WTC11 (cell line): ENCODE measurements at regions not wholly inside any gene's neighbourhood (a gene's known extent, or its start where the extent isn't known, plus 50 kb on each side); places are given as distances from the start of the nearest gene placed in this dataset.
A peak's percentile ranks its signal among the peaks of the same experiment; 100 is the strongest.
"Not testable (repeated sequence)": the region's sequence is repeated elsewhere in the genome, so short reads cannot be mapped to it uniquely, and the experiment has no call there.

ENCODE experiments used
- ATAC-seq: fragments of 200-7000 bp; cut with Tn5 transposase; 2 replicates; pipeline ENCODE4 v1.10.0; 2021; ENCODE audit warnings: mild to moderate bottlenecking, moderate library complexity
- CTCF ChIA-PET: fragments of 300-600 bp; sonication (Branson Sonifier 250); formaldehyde crosslinking; loops from one replicate; lab custom pipeline; 2021; ENCODE audit warnings: antibody characterized with exemption; lab: Charles Lee
- POLR2A ChIA-PET: fragments of 350-600 bp; sonication (Branson Sonifier 250); formaldehyde crosslinking; loops from one replicate; lab custom pipeline; 2021; ENCODE audit warnings: antibody characterized with exemption; lab: Charles Lee
- DNase-seq: peaks from one replicate; pipeline ENCODE4 v3.0.0; 2021; ENCODE audit warnings: low spot score
- H3K27ac Mint-ChIP-seq: 2 replicates; pipeline ENCODE4 v1.8.0; 2021; ENCODE audit warnings: mixed read lengths
- H3K27me3 Mint-ChIP-seq: 2 replicates; pipeline ENCODE4 v1.8.0; 2021; ENCODE audit warnings: low read depth, mild to moderate bottlenecking, moderate library complexity, mixed read lengths
- H3K36me3 Mint-ChIP-seq: 2 replicates; pipeline ENCODE4 v1.8.0; 2021; ENCODE audit warnings: mixed read lengths
- H3K4me1 Mint-ChIP-seq: 2 replicates; pipeline ENCODE4 v1.8.0; 2022; ENCODE audit warnings: mixed read lengths
- H3K4me3 Mint-ChIP-seq: 2 replicates; pipeline ENCODE4 v1.8.0; 2021; ENCODE audit warnings: mild to moderate bottlenecking, moderate library complexity, mixed read lengths
- H3K9me3 Mint-ChIP-seq: 2 replicates; pipeline ENCODE4 v1.8.0; 2021; ENCODE audit warnings: mixed read lengths
- AR ChIP-seq: fragments of 250-450 bp; sonication (Bioruptor Pico); IDR thresholded peaks from 2 replicates; pipeline ENCODE4 v1.9.0; 2021; ENCODE audit warnings: mild to moderate bottlenecking
- ATF1 ChIP-seq: sonication (generic); formaldehyde crosslinking; IDR thresholded peaks from 2 replicates; pipeline ENCODE4 v1.8.1; 2023; ENCODE audit warnings: mild to moderate bottlenecking, moderate library complexity, missing genetic modification reagents
- CTCF ChIP-seq: fragments of 200-600 bp; IDR thresholded peaks from 2 replicates; pipeline ENCODE4 v1.8.0; 2022; ENCODE audit warnings: antibody characterized with exemption
- ELF4 ChIP-seq: sonication (generic); formaldehyde crosslinking; IDR thresholded peaks from 2 replicates; pipeline ENCODE4 v1.8.1; 2022; ENCODE audit warnings: low read depth, mild to moderate bottlenecking, moderate library complexity, missing genetic modification reagents
- EMX1 ChIP-seq: fragments of 250-450 bp; sonication (Bioruptor Pico); IDR thresholded peaks from 2 replicates; pipeline ENCODE4 v1.8.0; 2021; ENCODE audit warnings: mild to moderate bottlenecking
- FOXP1 ChIP-seq: sonication (generic); formaldehyde crosslinking; IDR thresholded peaks from 2 replicates; pipeline ENCODE4 v1.8.0; 2022; ENCODE audit warnings: missing genetic modification reagents, mild to moderate bottlenecking, moderate library complexity, borderline replicate concordance
- GRHL2 ChIP-seq: fragments of 250-450 bp; sonication (Bioruptor Pico); IDR thresholded peaks from 2 replicates; pipeline ENCODE4 v1.8.0; 2022; ENCODE audit warnings: mild to moderate bottlenecking, moderate library complexity; ENCODE audit not compliant: insufficient replicate concordance, severe bottlenecking
- JUN ChIP-seq: sonication (generic); formaldehyde crosslinking; IDR thresholded peaks from 2 replicates; pipeline ENCODE4 v1.8.0; 2023; ENCODE audit warnings: mild to moderate bottlenecking, missing genetic modification reagents
- KAT7 ChIP-seq: sonication (generic); formaldehyde crosslinking; IDR thresholded peaks from 2 replicates; pipeline ENCODE4 v1.8.1; 2023; ENCODE audit warnings: missing genetic modification reagents, mild to moderate bottlenecking, borderline replicate concordance
- MXD4 ChIP-seq: fragments of 250-450 bp; sonication (Bioruptor Pico); IDR thresholded peaks from 2 replicates; pipeline ENCODE4 v1.8.0; 2021; ENCODE audit warnings: mild to moderate bottlenecking, moderate library complexity, borderline replicate concordance
- MYBL2 ChIP-seq: sonication (generic); formaldehyde crosslinking; IDR thresholded peaks from 2 replicates; pipeline ENCODE4 v1.8.1; 2023; ENCODE audit warnings: mild to moderate bottlenecking, moderate library complexity, missing genetic modification reagents
- NR1H2 ChIP-seq: sonication (generic); formaldehyde crosslinking; IDR thresholded peaks from 2 replicates; pipeline ENCODE4 v1.9.0; 2021; ENCODE audit warnings: mild to moderate bottlenecking, moderate library complexity, missing genetic modification reagents
- NR2C2 ChIP-seq: sonication (generic); formaldehyde crosslinking; IDR thresholded peaks from 2 replicates; pipeline ENCODE4 v1.8.0; 2022; ENCODE audit warnings: mild to moderate bottlenecking, missing genetic modification reagents
- SMAD4 ChIP-seq: sonication (generic); formaldehyde crosslinking; IDR thresholded peaks from 2 replicates; pipeline ENCODE4 v1.8.0; 2022; ENCODE audit warnings: mild to moderate bottlenecking, missing genetic modification reagents
- SP1 ChIP-seq: sonication (generic); formaldehyde crosslinking; conservative IDR thresholded peaks from 2 replicates; pipeline ENCODE4 v1.8.1; 2022; ENCODE audit warnings: missing genetic modification reagents
- USF2 ChIP-seq: sonication (generic); formaldehyde crosslinking; IDR thresholded peaks from 2 replicates; pipeline ENCODE4 v1.8.1; 2023; ENCODE audit warnings: mild to moderate bottlenecking, missing genetic modification reagents, moderate library complexity
- ZNF416 ChIP-seq: fragments of 250-450 bp; sonication (Bioruptor Pico); IDR thresholded peaks from 2 replicates; pipeline ENCODE4 v1.9.0; 2021; ENCODE audit warnings: mild to moderate bottlenecking, inconsistent platforms
- TF ChIP-seq, protein P1 (sequence below): fragments of 250-450 bp; sonication (Bioruptor Pico); IDR thresholded peaks from 2 replicates; pipeline ENCODE4 v1.9.0; 2021; ENCODE audit warnings: mild to moderate bottlenecking
- TF ChIP-seq, protein P2 (sequence below): fragments of 250-450 bp; sonication (Bioruptor Pico); IDR thresholded peaks from 2 replicates; pipeline ENCODE4 v1.9.0; 2021; ENCODE audit warnings: moderate library complexity, mild to moderate bottlenecking, inconsistent platforms, borderline replicate concordance

DNA sequence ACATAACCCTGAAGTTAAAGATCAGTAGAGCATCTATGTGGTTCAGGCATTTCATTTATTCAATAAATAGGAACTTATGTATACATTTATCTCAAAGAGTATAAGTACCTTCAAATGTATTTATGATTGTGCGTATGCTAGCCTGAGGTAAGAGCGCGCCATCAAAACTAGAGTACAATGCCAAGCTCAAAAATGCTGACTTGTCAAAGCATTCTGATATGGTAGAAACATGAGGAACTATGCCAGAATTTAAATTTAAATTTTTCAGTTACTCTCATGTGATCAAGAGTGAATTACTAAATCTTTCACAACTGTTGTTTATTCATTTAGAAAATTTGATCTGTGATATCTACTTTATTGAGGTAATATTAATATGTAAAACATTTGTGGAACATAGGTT, 225.5 kb upstream of the CDH8 start:
- H3K4me3 Mint-ChIP-seq = no peak overlapping the region
- H3K27ac Mint-ChIP-seq = no peak overlapping the region
- no peak for DNase-seq
- H3K27me3 Mint-ChIP-seq = no peaks in the 10 kb centered on the region
- H3K36me3 Mint-ChIP-seq = peaks cover 5% of the 10 kb centered on the region
- peaks cover 17% of the 10 kb centered on the region for H3K9me3 Mint-ChIP-seq
- TF ChIP-seq FOXP1 (CRISPR knock-in tag) = no peak
- TF ChIP-seq NR1H2 = no peak
- no peak for TF ChIP-seq MYBL2 (CRISPR knock-in tag)
- no peak for TF ChIP-seq ATF1 (CRISPR knock-in tag)
- TF ChIP-seq AR (CRISPR knock-in tag) = no peak
- TF ChIP-seq KAT7 (CRISPR knock-in tag) = no peak
- TF ChIP-seq GRHL2 (CRISPR knock-in tag) = no peak
- no peak for TF ChIP-seq MXD4
- TF ChIP-seq CTCF = no peak
- TF ChIP-seq SP1 (CRISPR knock-in tag) = no peak
- TF ChIP-seq NR2C2 (CRISPR knock-in tag) = no peak
- TF ChIP-seq, protein P1, sequence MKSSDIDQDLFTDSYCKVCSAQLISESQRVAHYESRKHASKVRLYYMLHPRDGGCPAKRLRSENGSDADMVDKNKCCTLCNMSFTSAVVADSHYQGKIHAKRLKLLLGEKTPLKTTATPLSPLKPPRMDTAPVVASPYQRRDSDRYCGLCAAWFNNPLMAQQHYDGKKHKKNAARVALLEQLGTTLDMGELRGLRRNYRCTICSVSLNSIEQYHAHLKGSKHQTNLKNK (CRISPR knock-in tag) = no peak
- no peak for TF ChIP-seq ELF4 (CRISPR knock-in tag)
- TF ChIP-seq, protein P2, sequence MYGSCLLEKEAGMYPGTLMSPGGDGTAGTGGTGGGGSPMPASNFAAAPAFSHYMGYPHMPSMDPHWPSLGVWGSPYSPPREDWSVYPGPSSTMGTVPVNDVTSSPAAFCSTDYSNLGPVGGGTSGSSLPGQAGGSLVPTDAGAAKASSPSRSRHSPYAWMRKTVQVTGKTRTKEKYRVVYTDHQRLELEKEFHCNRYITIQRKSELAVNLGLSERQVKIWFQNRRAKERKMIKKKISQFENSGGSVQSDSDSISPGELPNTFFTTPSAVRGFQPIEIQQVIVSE (CRISPR knock-in tag) = no peak
- TF ChIP-seq SMAD4 (CRISPR knock-in tag) = no peak
- no peak for TF ChIP-seq ZNF416 (CRISPR knock-in tag)
- TF ChIP-seq EMX1 = no peak
- no peak for ATAC-seq
- CTCF ChIA-PET = no interaction called here
- POLR2A ChIA-PET = no interaction called here
- peaks cover 9% of the 10 kb centered on the region for H3K4me1 Mint-ChIP-seq

- H3K36me3 Mint-ChIP-seq, H3K27me3 Mint-ChIP-seq, ATAC-seq, H3K9me3 Mint-ChIP-seq, POLR2A ChIA-PET, DNase-seq, H3K4me3 Mint-ChIP-seq, H3K27ac Mint-ChIP-seq: not testable (repeated sequence)
- peaks cover 28% of the 10 kb centered on the region for H3K4me1 Mint-ChIP-seq
- CTCF ChIA-PET = interaction anchor here (1.2 kb wide), 1 partner anchor 33 kb away, joined by 4 read pairs; no protein-coding TSS in a partner anchor
These were observed 222.7 kb upstream of the CDH8 start for GRCh38 chr16:62258931-62259435.

DNA sequence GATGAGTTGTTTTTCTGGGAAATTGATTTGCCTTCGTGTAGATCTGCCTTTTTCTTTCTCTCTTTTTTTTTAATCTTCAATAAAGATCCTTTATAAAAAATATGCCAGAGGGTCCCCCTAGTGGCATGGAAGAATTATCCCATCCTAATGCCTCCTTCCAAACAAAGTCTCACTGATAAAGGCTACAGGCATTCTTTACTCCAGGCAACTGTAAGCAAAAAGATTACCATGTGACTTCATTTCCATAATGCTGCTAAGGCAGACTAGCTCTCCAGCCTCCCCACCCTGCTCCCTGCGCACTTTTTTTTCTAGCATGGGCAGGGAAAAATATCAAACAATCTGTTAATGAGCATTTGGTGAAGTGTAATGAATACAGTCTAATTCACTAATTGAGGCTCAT, 220.2 kb upstream of the CDH8 start:
- Mint-ChIP-seq H3K4me1 (peaks cover 37% of the 10 kb centered on the region), H3K27ac (no peak overlapping the region), H3K4me3 (no peak overlapping the region), H3K9me3 (no peaks in the 10 kb centered on the region), H3K27me3 (peaks cover 7% of the 10 kb centered on the region), H3K36me3 (no peaks in the 10 kb centered on the region)
- TF ChIP-seq CTCF = peak; percentile 51; the same call in 1 of the 2 replicates
- no peak for TF ChIP-seq JUN (CRISPR knock-in tag)
- TF ChIP-seq NR1H2 = no peak
- TF ChIP-seq USF2 = 0 out of 2 replicates have a peak, but pooled peaks have one; percentile 24
- POLR2A ChIA-PET = no interaction called here
- CTCF ChIA-PET = interaction anchor here (0.6 to 2.4 kb wide), 10 partner anchors 8 to 66 kb away, joined by 3 to 14 read pairs (median 4); no protein-coding TSS in a partner anchor
- ATAC-seq = peak; percentile 89
- DNase-seq = no peak
